K562 (cell line): ENCODE measurements at regions not wholly inside any gene's neighbourhood (a gene's known extent, or its start where the extent isn't known, plus 50 kb on each side); places are given as distances from the start of the nearest gene placed in this dataset.

Experiments used
- EZH2 ChIP-seq: IDR thresholded peaks from 2 replicates; pipeline ENCODE4 v1.6.1; 2012; ENCODE audit warnings: low read depth, mild to moderate bottlenecking, inconsistent platforms, low read length, borderline replicate concordance
- TF ChIP-seq, protein P1 (sequence below): fragments of 450-650 bp; IDR thresholded peaks from 2 replicates; pipeline ENCODE4 v1.6.1; 2014; ENCODE audit warnings: low read depth, mild to moderate bottlenecking, moderate library complexity, borderline replicate concordance
- TF ChIP-seq, protein P2 (sequence below): sonication (generic); formaldehyde crosslinking; IDR thresholded peaks from 2 replicates; pipeline ENCODE4 v1.9.0; 2022; ENCODE audit warnings: mild to moderate bottlenecking, missing genetic modification reagents

DNA sequence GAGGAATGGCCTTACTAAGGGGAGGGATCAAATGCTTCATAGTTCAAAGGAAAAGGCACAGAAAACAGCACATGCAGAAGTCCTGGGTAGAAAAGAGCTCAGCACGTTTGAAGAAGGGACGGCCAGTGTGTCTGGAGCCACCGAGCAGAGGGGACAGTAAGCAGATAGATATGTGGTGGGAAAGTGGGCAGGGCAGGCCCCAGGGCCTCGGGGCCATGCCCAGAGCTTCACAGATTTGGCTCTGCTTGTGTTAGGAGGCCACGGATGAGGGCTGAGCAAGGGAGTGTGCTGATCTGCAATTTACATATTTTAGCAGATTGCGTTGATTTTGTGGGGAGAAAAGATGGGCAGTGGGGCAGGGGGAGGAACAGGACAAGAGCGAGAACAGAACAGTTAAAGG lies 343.1 kb downstream of the LPIN1 start:
- TF ChIP-seq, protein P1, sequence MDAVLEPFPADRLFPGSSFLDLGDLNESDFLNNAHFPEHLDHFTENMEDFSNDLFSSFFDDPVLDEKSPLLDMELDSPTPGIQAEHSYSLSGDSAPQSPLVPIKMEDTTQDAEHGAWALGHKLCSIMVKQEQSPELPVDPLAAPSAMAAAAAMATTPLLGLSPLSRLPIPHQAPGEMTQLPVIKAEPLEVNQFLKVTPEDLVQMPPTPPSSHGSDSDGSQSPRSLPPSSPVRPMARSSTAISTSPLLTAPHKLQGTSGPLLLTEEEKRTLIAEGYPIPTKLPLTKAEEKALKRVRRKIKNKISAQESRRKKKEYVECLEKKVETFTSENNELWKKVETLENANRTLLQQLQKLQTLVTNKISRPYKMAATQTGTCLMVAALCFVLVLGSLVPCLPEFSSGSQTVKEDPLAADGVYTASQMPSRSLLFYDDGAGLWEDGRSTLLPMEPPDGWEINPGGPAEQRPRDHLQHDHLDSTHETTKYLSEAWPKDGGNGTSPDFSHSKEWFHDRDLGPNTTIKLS: no peak
- TF ChIP-seq, protein P2, sequence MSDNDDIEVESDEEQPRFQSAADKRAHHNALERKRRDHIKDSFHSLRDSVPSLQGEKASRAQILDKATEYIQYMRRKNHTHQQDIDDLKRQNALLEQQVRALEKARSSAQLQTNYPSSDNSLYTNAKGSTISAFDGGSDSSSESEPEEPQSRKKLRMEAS (CRISPR knock-in tag): no peak
- TF ChIP-seq EZH2: no peak
